ENCODE measurements at regions not wholly inside any gene's neighbourhood (a gene's known extent, or its start where the extent isn't known, plus 50 kb on each side); places are given as distances from the start of the nearest gene placed in this dataset.

GRCh38 chr15:39041979-39042495 lies 477.4 kb upstream of the RASGRP1 start:
- DNase-seq: no peak

GRCh38 chr15:39051626-39052322 lies 487.2 kb upstream of the RASGRP1 start:
- DNase-seq: no peak

GRCh38 chr15:39052323-39052705 lies 487.7 kb upstream of the RASGRP1 start:
- no peak for DNase-seq

- DNase-seq: no peak
Observed at GRCh38 chr15:39053480-39053879, 488.9 kb upstream of the RASGRP1 start.

GRCh38 chr15:39054128-39054732 lies 489.6 kb upstream of the RASGRP1 start:
- no peak for DNase-seq

GRCh38 chr15:39056357-39056756 lies 491.7 kb upstream of the RASGRP1 start:
- DNase-seq: no peak

- no peak for DNase-seq
Observed at GRCh38 chr15:39058351-39059131, 493.9 kb upstream of the RASGRP1 start.

- DNase-seq: no peak
Observed at GRCh38 chr15:39059917-39060316, 495.3 kb upstream of the RASGRP1 start.

GRCh38 chr15:39061952-39062464 lies 497.4 kb upstream of the RASGRP1 start:
- DNase-seq: no peak

GRCh38 chr15:39066677-39067076 lies 502.1 kb upstream of the RASGRP1 start:
- no peak for DNase-seq

GRCh38 chr15:39074341-39074985 lies 506.4 kb upstream of the THBS1 start:
- DNase-seq: no peak

- no peak for DNase-seq
Observed at GRCh38 chr15:39075311-39075710, 505.6 kb upstream of the THBS1 start.

GRCh38 chr15:39075756-39076341 lies 505.0 kb upstream of the THBS1 start:
- DNase-seq: no peak

GRCh38 chr15:39078026-39078425 lies 502.9 kb upstream of the THBS1 start:
- DNase-seq: no peak

GRCh38 chr15:39079296-39079847 lies 501.5 kb upstream of the THBS1 start:
- DNase-seq: no peak

- DNase-seq: no peak
Observed at GRCh38 chr15:39083213-39083612, 497.7 kb upstream of the THBS1 start.

GRCh38 chr15:39084674-39085530 lies 496.0 kb upstream of the THBS1 start:
- DNase-seq: no peak

GRCh38 chr15:39086641-39087040 lies 494.2 kb upstream of the THBS1 start:
- no peak for DNase-seq

- no peak for DNase-seq
Observed at GRCh38 chr15:39088156-39088555, 492.7 kb upstream of the THBS1 start.

GRCh38 chr15:39092354-39092753 lies 488.5 kb upstream of the THBS1 start:
- no peak for DNase-seq

- no peak for DNase-seq
Observed at GRCh38 chr15:39092761-39093160, 488.1 kb upstream of the THBS1 start.

All from effector CD8-positive, alpha-beta T cell (primary cell).